ENCODE measurements at regions not wholly inside any gene's neighbourhood (a gene's known extent, or its start where the extent isn't known, plus 50 kb on each side); places are given as distances from the start of the nearest gene placed in this dataset.

- H3K27ac ChIP-seq (ENCODE audit: low read depth in 2 of 2, low read length in 2 of 2), result no peak overlapping the region
- H3K9ac ChIP-seq (ENCODE audit: low read depth in 1 of 2, low read length in 2 of 2), result no peak overlapping the region
- H3K27me3 ChIP-seq (ENCODE audit: control insufficient read depth in 2 of 2, insufficient read depth in 2 of 2, low read length in 2 of 2), result no peaks in the 10 kb centered on the region
- no peak overlapping the region for H3K4me3 ChIP-seq (ENCODE audit: low read length in 2 of 2)
- peaks cover 9 to 15% of the 10 kb centered on the region in 2 donors for H3K4me1 ChIP-seq (ENCODE audit: control insufficient read depth in 2 of 2, insufficient read depth in 2 of 2, low read length in 2 of 2)
- no peaks in the 10 kb centered on the region for H3K9me3 ChIP-seq (ENCODE audit: control insufficient read depth in 2 of 2, low read length in 2 of 2)
- no peaks in the 10 kb centered on the region for H3K36me3 ChIP-seq (ENCODE audit: control insufficient read depth in 2 of 2, insufficient read depth in 2 of 2, low read length in 2 of 2)
Observed at GRCh38 chr2:122020377-122020776, 264.9 kb downstream of the TSN start.

- Histone ChIP-seq H3K9me3 (ENCODE audit: control insufficient read depth in 2 of 2, low read length in 2 of 2) (no peaks in the 10 kb centered on the region), H3K9ac (ENCODE audit: low read depth in 1 of 2, low read length in 2 of 2) (no peak overlapping the region), H3K27me3 (ENCODE audit: control insufficient read depth in 2 of 2, insufficient read depth in 2 of 2, low read length in 2 of 2) (no peaks in the 10 kb centered on the region), H3K4me3 (ENCODE audit: low read length in 2 of 2) (no peak overlapping the region), H3K36me3 (ENCODE audit: control insufficient read depth in 2 of 2, insufficient read depth in 2 of 2, low read length in 2 of 2) (no peaks in the 10 kb centered on the region), H3K27ac (ENCODE audit: low read depth in 2 of 2, low read length in 2 of 2) (no peak overlapping the region), H3K4me1 (ENCODE audit: control insufficient read depth in 2 of 2, insufficient read depth in 2 of 2, low read length in 2 of 2) (peaks cover 9 to 15% of the 10 kb centered on the region in 2 donors)
Observed at GRCh38 chr2:122021941-122022340, 266.5 kb downstream of the TSN start.

GRCh38 chr2:122022531-122022930 lies 267.1 kb downstream of the TSN start:
- Histone ChIP-seq H3K9me3 (ENCODE audit: control insufficient read depth in 2 of 2, low read length in 2 of 2) (no peaks in the 10 kb centered on the region), H3K4me1 (ENCODE audit: control insufficient read depth in 2 of 2, insufficient read depth in 2 of 2, low read length in 2 of 2) (peaks cover 9 to 15% of the 10 kb centered on the region in 2 donors), H3K4me3 (ENCODE audit: low read length in 2 of 2) (no peak overlapping the region), H3K27me3 (ENCODE audit: control insufficient read depth in 2 of 2, insufficient read depth in 2 of 2, low read length in 2 of 2) (no peaks in the 10 kb centered on the region), H3K27ac (ENCODE audit: low read depth in 2 of 2, low read length in 2 of 2) (no peak overlapping the region), H3K9ac (ENCODE audit: low read depth in 1 of 2, low read length in 2 of 2) (no peak overlapping the region), H3K36me3 (ENCODE audit: control insufficient read depth in 2 of 2, insufficient read depth in 2 of 2, low read length in 2 of 2) (no peaks in the 10 kb centered on the region)

- Histone ChIP-seq H3K27ac (ENCODE audit: low read depth in 2 of 2, low read length in 2 of 2) (no peak overlapping the region), H3K27me3 (ENCODE audit: control insufficient read depth in 2 of 2, insufficient read depth in 2 of 2, low read length in 2 of 2) (no peaks in the 10 kb centered on the region), H3K9me3 (ENCODE audit: control insufficient read depth in 2 of 2, low read length in 2 of 2) (no peaks in the 10 kb centered on the region), H3K4me1 (ENCODE audit: control insufficient read depth in 2 of 2, insufficient read depth in 2 of 2, low read length in 2 of 2) (peaks cover 9 to 15% of the 10 kb centered on the region in 2 donors), H3K36me3 (ENCODE audit: control insufficient read depth in 2 of 2, insufficient read depth in 2 of 2, low read length in 2 of 2) (no peaks in the 10 kb centered on the region), H3K4me3 (ENCODE audit: low read length in 2 of 2) (no peak overlapping the region), H3K9ac (ENCODE audit: low read depth in 1 of 2, low read length in 2 of 2) (no peak overlapping the region)
Observed at GRCh38 chr2:122023059-122023864, 267.8 kb downstream of the TSN start.

- H3K27ac ChIP-seq (ENCODE audit: low read depth in 2 of 2, low read length in 2 of 2), result no peak overlapping the region
- H3K36me3 ChIP-seq (ENCODE audit: control insufficient read depth in 2 of 2, insufficient read depth in 2 of 2, low read length in 2 of 2), result no peaks in the 10 kb centered on the region
- H3K9me3 ChIP-seq (ENCODE audit: control insufficient read depth in 2 of 2, low read length in 2 of 2), result no peaks in the 10 kb centered on the region
- no peak overlapping the region for H3K9ac ChIP-seq (ENCODE audit: low read depth in 1 of 2, low read length in 2 of 2)
- H3K4me1 ChIP-seq (ENCODE audit: control insufficient read depth in 2 of 2, insufficient read depth in 2 of 2, low read length in 2 of 2), result no peaks in the 10 kb centered on the region
- no peaks in the 10 kb centered on the region for H3K27me3 ChIP-seq (ENCODE audit: control insufficient read depth in 2 of 2, insufficient read depth in 2 of 2, low read length in 2 of 2)
- H3K4me3 ChIP-seq (ENCODE audit: low read length in 2 of 2), result no peak overlapping the region
Observed at GRCh38 chr2:122027510-122028217, 272.2 kb downstream of the TSN start.

GRCh38 chr2:122028371-122029100 lies 273.1 kb downstream of the TSN start:
- no peaks in the 10 kb centered on the region for H3K9me3 ChIP-seq (ENCODE audit: control insufficient read depth in 2 of 2, low read length in 2 of 2)
- H3K27ac ChIP-seq (ENCODE audit: low read depth in 2 of 2, low read length in 2 of 2), result no peak overlapping the region
- H3K4me1 ChIP-seq (ENCODE audit: control insufficient read depth in 2 of 2, insufficient read depth in 2 of 2, low read length in 2 of 2), result no peaks in the 10 kb centered on the region
- no peaks in the 10 kb centered on the region for H3K27me3 ChIP-seq (ENCODE audit: control insufficient read depth in 2 of 2, insufficient read depth in 2 of 2, low read length in 2 of 2)
- H3K9ac ChIP-seq (ENCODE audit: low read depth in 1 of 2, low read length in 2 of 2), result no peak overlapping the region
- H3K36me3 ChIP-seq (ENCODE audit: control insufficient read depth in 2 of 2, insufficient read depth in 2 of 2, low read length in 2 of 2), result no peaks in the 10 kb centered on the region
- no peak overlapping the region for H3K4me3 ChIP-seq (ENCODE audit: low read length in 2 of 2)

- H3K27me3 ChIP-seq (ENCODE audit: control insufficient read depth in 2 of 2, insufficient read depth in 2 of 2, low read length in 2 of 2), result no peaks in the 10 kb centered on the region
- H3K36me3 ChIP-seq (ENCODE audit: control insufficient read depth in 2 of 2, insufficient read depth in 2 of 2, low read length in 2 of 2), result no peaks in the 10 kb centered on the region
Observed at GRCh38 chr2:122029456-122029855, 274.0 kb downstream of the TSN start.

GRCh38 chr2:122029945-122030344 lies 274.5 kb downstream of the TSN start:
- Histone ChIP-seq H3K4me3 (ENCODE audit: low read length in 2 of 2) (no peak overlapping the region), H3K9ac (ENCODE audit: low read depth in 1 of 2, low read length in 2 of 2) (no peak overlapping the region), H3K4me1 (ENCODE audit: control insufficient read depth in 2 of 2, insufficient read depth in 2 of 2, low read length in 2 of 2) (no peaks in the 10 kb centered on the region), H3K9me3 (ENCODE audit: control insufficient read depth in 2 of 2, low read length in 2 of 2) (no peaks in the 10 kb centered on the region), H3K36me3 (ENCODE audit: control insufficient read depth in 2 of 2, insufficient read depth in 2 of 2, low read length in 2 of 2) (no peaks in the 10 kb centered on the region), H3K27ac (ENCODE audit: low read depth in 2 of 2, low read length in 2 of 2) (no peak overlapping the region), H3K27me3 (ENCODE audit: control insufficient read depth in 2 of 2, insufficient read depth in 2 of 2, low read length in 2 of 2) (no peaks in the 10 kb centered on the region)

More at GRCh38 chr2:122029456-122029855, 274.0 kb downstream of the TSN start:
- no peaks in the 10 kb centered on the region for H3K4me1 ChIP-seq (ENCODE audit: control insufficient read depth in 2 of 2, insufficient read depth in 2 of 2, low read length in 2 of 2)
- H3K9me3 ChIP-seq (ENCODE audit: control insufficient read depth in 2 of 2, low read length in 2 of 2), result no peaks in the 10 kb centered on the region
- no peak overlapping the region for H3K27ac ChIP-seq (ENCODE audit: low read depth in 2 of 2, low read length in 2 of 2)
- H3K4me3 ChIP-seq (ENCODE audit: low read length in 2 of 2), result no peak overlapping the region
- no peak overlapping the region for H3K9ac ChIP-seq (ENCODE audit: low read depth in 1 of 2, low read length in 2 of 2)

GRCh38 chr2:122031544-122032263 lies 276.3 kb downstream of the TSN start:
- no peak overlapping the region for H3K9ac ChIP-seq (ENCODE audit: low read depth in 1 of 2, low read length in 2 of 2)
- no peaks in the 10 kb centered on the region for H3K27me3 ChIP-seq (ENCODE audit: control insufficient read depth in 2 of 2, insufficient read depth in 2 of 2, low read length in 2 of 2)
- H3K4me1 ChIP-seq (ENCODE audit: control insufficient read depth in 2 of 2, insufficient read depth in 2 of 2, low read length in 2 of 2), result no peaks in the 10 kb centered on the region
- no peak overlapping the region for H3K27ac ChIP-seq (ENCODE audit: low read depth in 2 of 2, low read length in 2 of 2)
- no peak overlapping the region for H3K4me3 ChIP-seq (ENCODE audit: low read length in 2 of 2)
- H3K36me3 ChIP-seq (ENCODE audit: control insufficient read depth in 2 of 2, insufficient read depth in 2 of 2, low read length in 2 of 2), result no peaks in the 10 kb centered on the region
- H3K9me3 ChIP-seq (ENCODE audit: control insufficient read depth in 2 of 2, low read length in 2 of 2), result no peaks in the 10 kb centered on the region
